GM18499 (cell line): ENCODE measurements at regions not wholly inside any gene's neighbourhood (a gene's known extent, or its start where the extent isn't known, plus 50 kb on each side); places are given as distances from the start of the nearest gene placed in this dataset.

Experiments
- ATAC-seq: cut with Tn5 transposase; IDR thresholded peaks from one replicate; pipeline ENCODE4 v1.9.1; 2021; ENCODE audit warnings: moderate number of reproducible peaks; ENCODE audit not compliant: insufficient read depth, unreplicated experiment

- ATAC-seq, result no peak
Measured at GRCh38 chr4:4643306-4643705, 101.5 kb upstream of the STX18 start.

GRCh38 chr4:4642496-4643000, 100.7 kb upstream of the STX18 start:
- ATAC-seq, result no peak

GRCh38 chr4:4641661-4642495, 100.0 kb upstream of the STX18 start:
- no peak for ATAC-seq

GRCh38 chr4:4641254-4641653, 99.4 kb upstream of the STX18 start:
- no peak for ATAC-seq

- ATAC-seq, result no peak
Measured at GRCh38 chr4:4640692-4641091, 98.8 kb upstream of the STX18 start.

GRCh38 chr4:4639370-4639769, 97.5 kb upstream of the STX18 start:
- no peak for ATAC-seq

- ATAC-seq, result no peak
Measured at GRCh38 chr4:4637710-4638109, 95.9 kb upstream of the STX18 start.

- no peak for ATAC-seq
Measured at GRCh38 chr4:4633431-4633830, 91.6 kb upstream of the STX18 start.

- peak; percentile 91 for ATAC-seq
Measured at GRCh38 chr4:4631150-4631549, 89.3 kb upstream of the STX18 start.

GRCh38 chr4:4627906-4628305, 86.1 kb upstream of the STX18 start:
- no peak for ATAC-seq

GRCh38 chr4:4627111-4627510, 85.3 kb upstream of the STX18 start:
- no peak for ATAC-seq

- ATAC-seq, result no peak
Measured at GRCh38 chr4:4625488-4625887, 83.6 kb upstream of the STX18 start.

GRCh38 chr4:4624276-4624897, 82.5 kb upstream of the STX18 start:
- ATAC-seq, result no peak

GRCh38 chr4:4619821-4620220, 78.0 kb upstream of the STX18 start:
- ATAC-seq, result no peak

GRCh38 chr4:4618847-4619246, 77.0 kb upstream of the STX18 start:
- ATAC-seq, result no peak

- no peak for ATAC-seq
Measured at GRCh38 chr4:4614925-4615678, 73.3 kb upstream of the STX18 start.

- no peak for ATAC-seq
Measured at GRCh38 chr4:4613641-4614286, 71.9 kb upstream of the STX18 start.

GRCh38 chr4:4613126-4613465, 71.2 kb upstream of the STX18 start:
- no peak for ATAC-seq

GRCh38 chr4:4610672-4611071, 68.8 kb upstream of the STX18 start:
- ATAC-seq, result no peak

GRCh38 chr4:4609622-4610334, 67.9 kb upstream of the STX18 start:
- ATAC-seq, result no peak
